HUDEP-2 (cell line): ENCODE measurements at regions not wholly inside any gene's neighbourhood (a gene's known extent, or its start where the extent isn't known, plus 50 kb on each side); places are given as distances from the start of the nearest gene placed in this dataset.

Experiments
- DNase-seq, 76 experiments: peaks; one replicate each; lab custom pipeline; 2025; ENCODE audit not compliant: unreplicated experiment in 76 of 76; lab: John Stamatoyannopoulos, UW

GRCh38 chr2:207474863-207475485 is 54.8 kb upstream of the CREB1 start:
- peak in 33 of 76 experiments; percentile 1 to 62 (median 26) for DNase-seq

GRCh38 chr2:207475546-207475945 is 54.2 kb upstream of the CREB1 start:
- DNase-seq: no peak

GRCh38 chr2:207477896-207478295 is 51.9 kb upstream of the CREB1 start:
- DNase-seq: no peak

GRCh38 chr2:207478572-207478971 is 51.2 kb upstream of the CREB1 start:
- no peak for DNase-seq

GRCh38 chr2:207479198-207479785 is 50.5 kb upstream of the CREB1 start:
- DNase-seq: no peak
